Putamen (tissue), 1 donor: ENCODE measurements at regions not wholly inside any gene's neighbourhood (a gene's known extent, or its start where the extent isn't known, plus 50 kb on each side); places are given as distances from the start of the nearest gene placed in this dataset.

ENCODE experiments used
- DNase-seq: peaks from one replicate; pipeline ENCODE4 v3.0.0-alpha.2; 2016; ENCODE audit warnings: low spot score

GRCh38 chr4:186889876-186890643 lies 166.4 kb upstream of the FAT1 start:
- DNase-seq: no peak

- no peak for DNase-seq
Measured at GRCh38 chr4:186891859-186892486, 168.3 kb upstream of the FAT1 start.

- DNase-seq: no peak
Measured at GRCh38 chr4:186898367-186898766, 174.7 kb upstream of the FAT1 start.

GRCh38 chr4:186900232-186900900 lies 176.7 kb upstream of the FAT1 start:
- DNase-seq: no peak

- no peak for DNase-seq
Measured at GRCh38 chr4:186900984-186901383, 177.3 kb upstream of the FAT1 start.

GRCh38 chr4:186901850-186902249 lies 178.2 kb upstream of the FAT1 start:
- no peak for DNase-seq

GRCh38 chr4:186902361-186902760 lies 178.7 kb upstream of the FAT1 start:
- no peak for DNase-seq

- DNase-seq: no peak
Measured at GRCh38 chr4:186904101-186904500, 180.4 kb upstream of the FAT1 start.

- no peak for DNase-seq
Measured at GRCh38 chr4:186906722-186907121, 183.1 kb upstream of the FAT1 start.

GRCh38 chr4:186910385-186910784 lies 186.7 kb upstream of the FAT1 start:
- no peak for DNase-seq

GRCh38 chr4:186912606-186913005 lies 188.9 kb upstream of the FAT1 start:
- no peak for DNase-seq

GRCh38 chr4:186915816-186916215 lies 192.2 kb upstream of the FAT1 start:
- DNase-seq: no peak

GRCh38 chr4:186917136-186917535 lies 193.5 kb upstream of the FAT1 start:
- DNase-seq: no peak

- no peak for DNase-seq
Measured at GRCh38 chr4:186918466-186918865, 194.8 kb upstream of the FAT1 start.

GRCh38 chr4:186919340-186919739 lies 195.7 kb upstream of the FAT1 start:
- DNase-seq: no peak

GRCh38 chr4:186920483-186920882 lies 196.8 kb upstream of the FAT1 start:
- DNase-seq: no peak

GRCh38 chr4:186920992-186921391 lies 197.3 kb upstream of the FAT1 start:
- no peak for DNase-seq

GRCh38 chr4:186924723-186925122 lies 201.1 kb upstream of the FAT1 start:
- DNase-seq: no peak

GRCh38 chr4:186927624-186928023 lies 204.0 kb upstream of the FAT1 start:
- DNase-seq: no peak

- DNase-seq: no peak
Measured at GRCh38 chr4:186930024-186930423, 206.4 kb upstream of the FAT1 start.

- DNase-seq: no peak
Measured at GRCh38 chr4:186931519-186931918, 207.9 kb upstream of the FAT1 start.

- DNase-seq: no peak
Measured at GRCh38 chr4:186932196-186932595, 208.5 kb upstream of the FAT1 start.

GRCh38 chr4:186932631-186933187 lies 209.1 kb upstream of the FAT1 start:
- no peak for DNase-seq
